ENCODE measurements at regions not wholly inside any gene's neighbourhood (a gene's known extent, or its start where the extent isn't known, plus 50 kb on each side); places are given as distances from the start of the nearest gene placed in this dataset.
"Not testable (repeated sequence)": the region's sequence is repeated elsewhere in the genome, so short reads cannot be mapped to it uniquely, and the experiment has no call there.

DNA sequence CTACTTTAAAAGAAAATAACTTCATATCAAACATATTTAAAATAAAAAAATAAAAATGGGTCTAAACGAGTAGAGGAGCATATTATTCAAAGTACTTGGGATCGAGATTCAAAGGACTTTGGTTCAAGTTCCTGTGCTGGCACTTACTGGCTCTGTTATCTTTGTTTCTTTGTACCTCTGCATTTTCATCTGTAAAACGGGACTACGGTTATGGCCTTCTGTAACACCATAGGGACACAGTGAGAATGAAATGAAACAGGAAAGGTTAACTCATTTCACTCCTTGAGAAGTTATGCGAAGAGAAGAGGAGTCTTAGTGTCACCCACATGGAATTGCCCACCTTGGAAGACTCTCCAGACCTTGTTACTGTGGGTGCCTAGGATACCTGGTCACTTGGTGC lies 379.1 kb upstream of the CCL2 start:
- H3K27ac ChIP-seq = no peak overlapping the region
- no peak for DNase-seq
- no peak for TF ChIP-seq EP300 (IDR thresholded peaks at IDR 0.05; ENCODE audit: low read depth)
- no peak for TF ChIP-seq POLR2AphosphoS5 (IDR thresholded peaks at IDR 0.05)
- no peak for TF ChIP-seq POLR2A (IDR thresholded peaks at IDR 0.05)
- no peak for TF ChIP-seq CTCF (IDR thresholded peaks at IDR 0.05)
- in situ Hi-C loops (cut with MboI; ENCODE audit: low pct_ligation_motif_present in 1 of 4, low pct_unique_long_range_greater_than_20kb in 1 of 4, low sequenced_read_pairs in 3 of 4) = no loop called here
- no peaks in the 10 kb centered on the region for H3K9me3 ChIP-seq
- H3K4me3 ChIP-seq = no peak overlapping the region
- no peaks in the 10 kb centered on the region for H3K36me3 ChIP-seq
- no peaks in the 10 kb centered on the region for H3K4me1 ChIP-seq
- intact Hi-C loops (cut with DNase I; ENCODE audit: low total_unique reads) = no loop called here
- 72% methylated on average over 5 of the region's 5 CpGs for WGBS, 2 donors (ENCODE audit: low coverage in 1 of 2)
- H3K27me3 ChIP-seq = peaks cover 11% of the 10 kb centered on the region

GRCh38 chr17:33882273-33882672 lies 372.8 kb upstream of the CCL2 start:
- DNase-seq; H3K9me3 ChIP-seq; H3K4me1 ChIP-seq; H3K27ac ChIP-seq; H3K4me3 ChIP-seq; H3K27me3 ChIP-seq; H3K36me3 ChIP-seq; in situ Hi-C loops (cut with MboI; ENCODE audit: low pct_ligation_motif_present in 1 of 4, low pct_unique_long_range_greater_than_20kb in 1 of 4, low sequenced_read_pairs in 3 of 4); intact Hi-C loops (cut with DNase I; ENCODE audit: low total_unique reads): not testable (repeated sequence)
- 98% methylated on average over 2 of the region's 2 CpGs; no CpG with 5 or more reads in 1 of the 2 donors for WGBS, 2 donors (ENCODE audit: low coverage in 1 of 2)

DNA sequence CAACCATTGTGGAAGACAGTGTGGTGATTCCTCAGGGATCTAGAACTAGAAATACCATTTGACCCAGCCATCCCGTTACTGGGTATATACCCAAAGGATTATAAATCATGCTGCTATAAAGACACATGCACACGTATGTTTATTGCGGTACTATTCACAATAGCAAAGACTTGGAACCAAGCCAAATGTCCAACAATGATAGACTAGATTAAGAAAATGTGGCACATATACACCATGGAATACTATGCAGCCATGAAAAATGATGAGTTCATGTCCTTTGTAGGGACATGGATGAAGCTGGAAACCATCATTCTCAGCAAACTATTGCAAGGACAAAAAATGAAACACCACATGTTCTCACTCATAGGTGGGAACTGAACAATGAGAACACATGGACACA lies 372.4 kb upstream of the CCL2 start:
- WGBS, 2 donors (ENCODE audit: low coverage in 1 of 2) = 84 to 100% methylated on average over 1 to 3 of the region's 3 CpGs
- in situ Hi-C loops (cut with MboI; ENCODE audit: low pct_ligation_motif_present in 1 of 4, low pct_unique_long_range_greater_than_20kb in 1 of 4, low sequenced_read_pairs in 3 of 4); H3K27me3 ChIP-seq; H3K36me3 ChIP-seq; DNase-seq; intact Hi-C loops (cut with DNase I; ENCODE audit: low total_unique reads); H3K4me1 ChIP-seq; H3K27ac ChIP-seq; H3K9me3 ChIP-seq; H3K4me3 ChIP-seq: not testable (repeated sequence)

DNA sequence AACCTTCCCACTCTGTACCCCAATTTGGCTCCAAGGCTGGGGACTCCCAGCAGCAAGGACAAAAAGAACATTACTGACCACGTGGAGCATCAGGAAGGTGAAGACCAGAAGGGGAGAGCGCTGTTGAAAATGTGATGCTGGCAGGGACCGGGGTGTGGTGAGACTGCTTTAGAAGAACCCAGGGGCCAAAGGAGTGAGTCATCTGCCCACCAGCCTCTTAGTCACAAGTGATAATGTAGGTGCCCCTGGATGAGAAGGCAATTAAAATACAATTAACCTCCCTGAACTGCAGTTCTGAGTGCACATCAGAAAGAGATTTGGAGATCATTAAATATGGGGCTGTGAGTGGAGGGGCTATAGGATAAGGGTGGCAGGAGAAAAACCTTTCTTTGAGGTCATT lies 366.6 kb upstream of the CCL2 start:
- no peak for DNase-seq
- intact Hi-C loops (cut with DNase I; ENCODE audit: low total_unique reads) (no loop called here), in situ Hi-C loops (cut with MboI; ENCODE audit: low pct_ligation_motif_present in 1 of 4, low pct_unique_long_range_greater_than_20kb in 1 of 4, low sequenced_read_pairs in 3 of 4) (no loop called here)
- Histone ChIP-seq H3K27ac (no peak overlapping the region), H3K4me1 (no peaks in the 10 kb centered on the region), H3K27me3 (no peaks in the 10 kb centered on the region), H3K36me3 (no peaks in the 10 kb centered on the region), H3K9me3 (no peaks in the 10 kb centered on the region), H3K4me3 (no peak overlapping the region)
- WGBS, 2 donors (ENCODE audit: low coverage in 1 of 2) = 71% methylated on average over 3 of the region's 3 CpGs; no CpG with 5 or more reads in 1 of the 2 donors
- TF ChIP-seq CTCF (IDR thresholded peaks at IDR 0.05) = no peak

- no peaks in the 10 kb centered on the region for H3K36me3 ChIP-seq
- WGBS, 2 donors (ENCODE audit: low coverage in 1 of 2) = 33 to 35% methylated on average over 1 to 2 of the region's 2 CpGs
- DNase-seq = no peak
- no peaks in the 10 kb centered on the region for H3K9me3 ChIP-seq
- no peak overlapping the region for H3K4me3 ChIP-seq
- no peaks in the 10 kb centered on the region for H3K27me3 ChIP-seq
- in situ Hi-C loops (cut with MboI; ENCODE audit: low pct_ligation_motif_present in 1 of 4, low pct_unique_long_range_greater_than_20kb in 1 of 4, low sequenced_read_pairs in 3 of 4) (no loop called here), intact Hi-C loops (cut with DNase I; ENCODE audit: low total_unique reads) (no loop called here)
- H3K27ac ChIP-seq = no peak overlapping the region
- no peaks in the 10 kb centered on the region for H3K4me1 ChIP-seq
- TF ChIP-seq EP300 (IDR thresholded peaks at IDR 0.05; ENCODE audit: low read depth) (no peak), POLR2AphosphoS5 (IDR thresholded peaks at IDR 0.05) (no peak), POLR2A (IDR thresholded peaks at IDR 0.05) (no peak)
Observed at GRCh38 chr17:33889040-33889439, 366.0 kb upstream of the CCL2 start.

GRCh38 chr17:33889766-33890165 lies 365.3 kb upstream of the CCL2 start:
- intact Hi-C loops (cut with DNase I; ENCODE audit: low total_unique reads) = no loop called here
- 63 to 90% methylated on average over 1 to 2 of the region's 2 CpGs for WGBS, 2 donors (ENCODE audit: low coverage in 1 of 2)
- TF ChIP-seq POLR2AphosphoS5 (IDR thresholded peaks at IDR 0.05) (no peak), POLR2A (IDR thresholded peaks at IDR 0.05) (no peak)
- Histone ChIP-seq H3K36me3 (no peaks in the 10 kb centered on the region), H3K9me3 (no peaks in the 10 kb centered on the region), H3K4me3 (no peak overlapping the region), H3K27me3 (no peaks in the 10 kb centered on the region), H3K4me1 (no peaks in the 10 kb centered on the region), H3K27ac (no peak overlapping the region)
- DNase-seq = no peak
- in situ Hi-C loops (cut with MboI; ENCODE audit: low pct_ligation_motif_present in 1 of 4, low pct_unique_long_range_greater_than_20kb in 1 of 4, low sequenced_read_pairs in 3 of 4) = no loop called here

Data from transverse colon (tissue), 4 donors.